ENCODE measurements at regions not wholly inside any gene's neighbourhood (a gene's known extent, or its start where the extent isn't known, plus 50 kb on each side); places are given as distances from the start of the nearest gene placed in this dataset.

DNA sequence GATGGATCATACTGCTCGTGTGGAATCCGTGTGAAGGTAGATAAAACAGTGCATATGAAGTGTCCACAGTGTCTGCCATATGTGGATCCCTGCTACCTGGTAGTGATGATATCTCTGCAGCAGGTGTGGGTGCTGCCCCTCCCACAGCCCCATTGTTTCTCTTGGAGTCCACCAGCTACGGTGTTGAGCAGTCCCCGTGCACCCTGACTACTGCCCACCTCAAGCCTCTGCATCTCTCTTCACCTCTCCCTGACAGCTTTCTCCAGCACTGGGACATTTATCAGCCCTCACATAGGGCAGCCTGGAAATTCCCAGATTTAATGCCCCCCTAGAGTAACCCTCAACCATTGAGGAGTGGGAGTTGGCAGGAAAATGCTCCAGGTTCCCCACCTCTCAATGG is 244.7 kb downstream of the IRF8 start:
- DNase-seq, result no peak
- no peak overlapping the region for H3K27ac ChIP-seq (ENCODE audit: low read length)
- no peak for ATAC-seq

DNA sequence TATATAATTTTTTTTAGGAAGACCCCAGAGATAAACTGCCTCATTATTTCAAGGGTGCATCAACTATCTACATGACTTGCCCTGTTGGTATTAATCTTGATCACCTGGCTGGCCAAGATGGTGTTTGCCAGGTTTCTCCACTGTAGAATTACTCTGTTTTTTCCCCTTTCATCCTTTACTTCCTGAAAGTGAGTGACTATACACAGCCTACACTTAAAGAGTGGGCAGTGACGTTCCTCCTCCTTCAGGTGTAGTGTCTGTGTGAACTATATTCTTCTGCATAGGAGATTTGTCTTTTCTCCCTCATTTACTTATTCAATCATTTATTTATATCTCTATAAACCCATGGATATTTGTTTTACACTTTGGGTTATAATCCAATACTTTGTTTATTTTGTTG is 246.7 kb downstream of the IRF8 start:
- intact Hi-C loops (cut with DNase I), result no loop called here
- H3K27ac ChIP-seq (ENCODE audit: low read length), result no peak overlapping the region
- no peak for DNase-seq
- H3K9me3 ChIP-seq (ENCODE audit: control insufficient read depth, low read length), result no peaks in the 10 kb centered on the region
- WGBS, result 51% methylated on average over 1 of the region's 1 CpG
- no peak for ATAC-seq
- no peaks in the 10 kb centered on the region for H3K4me1 ChIP-seq (ENCODE audit: control insufficient read depth, insufficient read depth, low read length)
- H3K4me3 ChIP-seq (ENCODE audit: low read length), result no peak overlapping the region
- no peaks in the 10 kb centered on the region for H3K27me3 ChIP-seq (ENCODE audit: control insufficient read depth, insufficient read depth)

More for the DNA sequence above, 244.7 kb downstream of the IRF8 start:
- H3K4me3 ChIP-seq (ENCODE audit: low read length), result no peak overlapping the region
- intact Hi-C loops (cut with DNase I), result no loop called here
- no peaks in the 10 kb centered on the region for H3K27me3 ChIP-seq (ENCODE audit: control insufficient read depth, insufficient read depth)
- WGBS, result 85% methylated on average over 4 of the region's 4 CpGs
- no peaks in the 10 kb centered on the region for H3K4me1 ChIP-seq (ENCODE audit: control insufficient read depth, insufficient read depth, low read length)
- no peaks in the 10 kb centered on the region for H3K9me3 ChIP-seq (ENCODE audit: control insufficient read depth, low read length)

DNA sequence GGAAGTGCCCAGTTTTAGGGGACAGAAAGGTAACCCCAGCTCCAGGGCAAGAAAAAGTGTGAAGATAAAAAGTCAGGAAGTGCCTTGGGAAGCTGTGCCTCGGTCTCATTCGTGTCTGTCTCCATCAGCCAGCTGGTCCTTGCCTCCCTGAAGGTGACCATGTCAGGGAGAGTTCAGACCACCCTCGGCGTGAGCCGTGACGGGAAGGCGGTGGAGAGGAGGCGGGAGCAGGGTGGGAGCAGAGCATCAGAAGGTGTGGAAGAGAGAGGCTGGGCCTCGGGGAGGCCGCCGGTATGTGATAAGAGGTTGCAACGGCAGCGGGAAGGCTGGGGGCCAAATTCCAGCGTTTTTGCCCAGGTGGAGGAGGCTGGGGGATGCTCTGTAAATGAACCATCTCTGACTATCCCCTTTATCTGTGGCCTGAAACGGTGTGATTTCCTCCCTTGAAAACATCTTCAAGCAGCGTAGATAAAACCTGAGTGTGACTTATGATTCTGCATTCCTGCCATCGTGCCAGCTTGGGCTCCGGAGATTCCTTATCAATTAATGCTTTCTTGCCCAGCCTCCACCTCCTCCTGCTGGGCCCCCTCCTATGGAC is 251.8 kb downstream of the IRF8 start:
- Histone ChIP-seq H3K4me1 (ENCODE audit: control insufficient read depth, insufficient read depth, low read length) (no peaks in the 10 kb centered on the region), H3K27me3 (ENCODE audit: control insufficient read depth, insufficient read depth) (no peaks in the 10 kb centered on the region), H3K27ac (ENCODE audit: low read length) (no peak overlapping the region), H3K4me3 (ENCODE audit: low read length) (no peak overlapping the region), H3K9me3 (ENCODE audit: control insufficient read depth, low read length) (no peaks in the 10 kb centered on the region)
- 40% methylated on average over 18 of the region's 18 CpGs for WGBS
- intact Hi-C loops (cut with DNase I), result no loop called here
- no peak for DNase-seq
- no peak for ATAC-seq

DNA sequence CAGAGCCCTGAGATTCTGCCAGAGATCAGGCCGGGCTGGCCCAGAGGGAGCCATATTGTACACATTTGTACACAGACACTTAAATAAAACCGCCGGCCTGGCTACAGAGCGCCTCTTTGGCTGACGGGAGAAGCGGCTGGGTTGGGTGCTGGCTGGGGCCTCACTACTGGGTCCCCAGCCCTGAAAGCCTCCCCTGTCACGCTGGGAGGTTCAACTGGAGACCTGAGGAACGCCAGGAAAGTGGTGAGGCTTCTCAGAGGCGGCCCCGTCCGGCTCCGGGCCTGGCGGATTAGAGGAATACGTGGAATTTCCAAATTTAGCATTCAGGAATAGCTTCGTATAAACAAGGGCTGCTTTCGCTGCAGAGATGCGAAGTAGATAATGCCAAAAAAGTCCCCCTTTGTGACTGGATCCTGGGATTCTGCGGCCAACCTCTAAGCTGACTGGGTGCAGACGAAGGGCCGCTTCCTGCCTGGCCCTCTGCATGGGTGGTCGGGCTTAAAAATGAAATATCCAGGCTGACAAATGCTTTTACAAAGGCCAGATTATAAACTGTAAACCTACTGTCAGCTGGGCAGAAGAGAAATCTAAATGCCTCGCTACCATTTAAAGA is 252.4 kb downstream of the IRF8 start:
- Histone ChIP-seq H3K4me3 (ENCODE audit: low read length) (no peak overlapping the region), H3K27ac (ENCODE audit: low read length) (no peak overlapping the region), H3K4me1 (ENCODE audit: control insufficient read depth, insufficient read depth, low read length) (no peaks in the 10 kb centered on the region), H3K27me3 (ENCODE audit: control insufficient read depth, insufficient read depth) (no peaks in the 10 kb centered on the region), H3K9me3 (ENCODE audit: control insufficient read depth, low read length) (no peaks in the 10 kb centered on the region)
- WGBS, result 70% methylated on average over 22 of the region's 22 CpGs
- intact Hi-C loops (cut with DNase I), result no loop called here
- DNase-seq, result no peak
- no peak for ATAC-seq

DNA sequence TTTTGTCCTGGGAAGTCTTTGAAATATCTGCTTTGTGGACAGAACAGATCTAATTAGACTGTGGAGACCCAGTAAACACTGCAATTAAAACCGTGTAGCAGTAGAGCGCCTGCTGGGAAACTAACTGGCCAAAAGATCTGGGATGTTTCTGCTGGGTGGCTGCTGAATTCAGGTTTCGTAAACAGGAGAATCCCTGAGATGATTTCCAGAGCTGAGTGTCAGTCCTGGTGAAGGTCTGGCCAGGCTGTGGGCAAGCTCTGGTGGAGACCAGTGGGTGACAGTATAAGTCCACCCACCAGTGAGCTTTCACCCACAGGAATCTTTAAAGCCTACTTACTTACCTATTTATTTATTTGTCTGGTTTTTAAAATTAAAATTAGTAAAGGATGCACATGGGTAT is 257.2 kb downstream of the IRF8 start:
- Histone ChIP-seq H3K4me3 (ENCODE audit: low read length) (no peak overlapping the region), H3K27ac (ENCODE audit: low read length) (no peak overlapping the region), H3K4me1 (ENCODE audit: control insufficient read depth, insufficient read depth, low read length) (no peaks in the 10 kb centered on the region), H3K27me3 (ENCODE audit: control insufficient read depth, insufficient read depth) (no peaks in the 10 kb centered on the region), H3K9me3 (ENCODE audit: control insufficient read depth, low read length) (no peaks in the 10 kb centered on the region)
- 61% methylated on average over 3 of the region's 3 CpGs for WGBS
- DNase-seq (no peak), ATAC-seq (no peak)
- intact Hi-C loops (cut with DNase I), result no loop called here

DNA sequence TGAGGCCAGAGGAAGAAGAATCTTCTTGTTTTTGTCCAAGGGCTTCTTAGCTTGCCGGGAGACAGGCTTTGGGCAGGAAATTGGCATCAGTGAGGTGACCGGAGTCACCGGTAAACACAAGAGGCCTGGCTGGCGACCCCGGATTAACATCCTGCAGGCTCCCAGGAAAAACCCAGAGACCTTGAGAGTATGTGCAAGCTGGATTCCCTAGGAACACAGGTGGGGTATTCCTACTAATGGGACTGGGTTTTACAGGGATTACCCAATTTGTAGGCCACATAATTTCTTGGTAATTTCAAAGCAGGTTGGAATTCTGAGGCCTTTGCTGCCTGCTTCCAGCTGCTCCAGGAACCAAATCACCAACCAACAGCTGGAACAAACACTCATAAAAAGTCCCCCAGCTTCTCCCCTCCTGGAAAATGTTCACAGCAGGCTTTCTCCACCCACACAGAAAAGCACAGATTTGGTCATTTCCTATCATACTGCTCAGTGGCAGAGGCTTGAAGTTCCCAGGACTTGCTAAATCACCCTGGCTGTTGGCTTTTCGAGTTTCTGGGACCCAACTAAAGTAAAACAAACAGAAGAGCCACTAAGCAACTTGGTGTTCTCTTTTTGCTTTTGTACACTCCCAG is 258.8 kb downstream of the IRF8 start:
- Histone ChIP-seq H3K9me3 (ENCODE audit: control insufficient read depth, low read length) (no peaks in the 10 kb centered on the region), H3K4me1 (ENCODE audit: control insufficient read depth, insufficient read depth, low read length) (no peaks in the 10 kb centered on the region), H3K27ac (ENCODE audit: low read length) (no peak overlapping the region), H3K4me3 (ENCODE audit: low read length) (no peak overlapping the region), H3K27me3 (ENCODE audit: control insufficient read depth, insufficient read depth) (no peaks in the 10 kb centered on the region)
- ATAC-seq (no peak), DNase-seq (no peak)
- 54% methylated on average over 6 of the region's 6 CpGs for WGBS
- intact Hi-C loops (cut with DNase I), result no loop called here

DNA sequence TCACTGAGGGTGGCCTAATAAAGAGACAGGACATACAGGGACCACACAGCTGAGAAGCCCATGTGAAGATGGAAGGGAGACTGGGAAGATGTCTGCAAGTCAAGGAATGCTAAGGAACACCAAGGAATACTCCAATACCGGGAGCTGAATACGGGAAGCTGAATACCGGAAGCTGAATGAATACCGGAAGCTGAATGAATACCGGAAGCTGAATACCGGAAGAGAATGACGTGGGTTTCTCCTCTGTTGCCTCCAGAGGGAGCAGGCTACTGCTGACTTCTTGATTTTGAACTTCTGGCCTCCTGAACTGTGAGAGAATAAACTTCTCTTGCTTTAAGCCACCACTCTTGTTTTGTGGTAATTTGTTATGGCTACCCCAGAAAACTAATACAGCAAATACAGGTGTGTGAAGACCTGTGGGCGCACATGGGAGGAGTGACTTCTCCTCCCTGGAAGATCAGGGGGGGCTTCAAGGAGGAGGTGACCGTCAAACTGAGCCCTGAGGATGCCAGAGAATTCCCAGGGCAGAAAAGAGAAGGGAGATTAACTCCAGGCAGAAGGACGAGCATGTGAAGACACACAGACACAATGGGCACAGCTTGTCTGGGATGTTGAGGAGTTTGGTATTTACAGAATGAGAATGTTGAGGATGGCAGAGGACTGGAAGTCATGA is 259.9 kb downstream of the IRF8 start:
- intact Hi-C loops (cut with DNase I), result no loop called here
- 56% methylated on average over 10 of the region's 10 CpGs for WGBS
- no peaks in the 10 kb centered on the region for H3K4me1 ChIP-seq (ENCODE audit: control insufficient read depth, insufficient read depth, low read length)
- H3K27ac ChIP-seq (ENCODE audit: low read length), result no peak overlapping the region
- H3K9me3 ChIP-seq (ENCODE audit: control insufficient read depth, low read length), result no peaks in the 10 kb centered on the region
- DNase-seq (no peak), ATAC-seq (no peak)
- H3K27me3 ChIP-seq (ENCODE audit: control insufficient read depth, insufficient read depth), result no peaks in the 10 kb centered on the region
- no peak overlapping the region for H3K4me3 ChIP-seq (ENCODE audit: low read length)

DNA sequence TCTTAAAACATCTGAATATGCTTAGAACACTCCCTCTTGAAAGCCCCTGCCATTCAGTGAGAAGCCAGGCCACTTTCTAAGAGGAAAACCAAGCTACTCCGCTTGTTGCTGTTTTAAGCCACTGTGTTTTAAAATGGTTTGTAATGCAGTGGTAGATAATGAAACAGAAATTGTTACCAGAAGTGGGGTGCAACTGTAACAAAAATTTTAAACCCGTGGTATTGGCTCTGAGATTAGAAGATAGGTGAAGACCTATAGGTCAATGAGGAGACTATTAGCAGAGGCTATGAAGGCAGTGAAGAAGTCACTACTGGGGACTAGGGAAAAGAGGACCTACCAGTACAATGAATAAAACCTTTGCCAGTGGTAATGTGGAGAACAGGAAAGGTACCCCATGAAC is 266.5 kb downstream of the IRF8 start:
- no peaks in the 10 kb centered on the region for H3K27me3 ChIP-seq (ENCODE audit: control insufficient read depth, insufficient read depth)
- H3K9me3 ChIP-seq (ENCODE audit: control insufficient read depth, low read length), result no peaks in the 10 kb centered on the region
- H3K4me1 ChIP-seq (ENCODE audit: control insufficient read depth, insufficient read depth, low read length), result no peaks in the 10 kb centered on the region
- ATAC-seq, result no peak
- intact Hi-C loops (cut with DNase I), result no loop called here
- no peak overlapping the region for H3K27ac ChIP-seq (ENCODE audit: low read length)
- no peak for DNase-seq
- 61% methylated on average over 2 of the region's 2 CpGs for WGBS
- no peak overlapping the region for H3K4me3 ChIP-seq (ENCODE audit: low read length)

DNA sequence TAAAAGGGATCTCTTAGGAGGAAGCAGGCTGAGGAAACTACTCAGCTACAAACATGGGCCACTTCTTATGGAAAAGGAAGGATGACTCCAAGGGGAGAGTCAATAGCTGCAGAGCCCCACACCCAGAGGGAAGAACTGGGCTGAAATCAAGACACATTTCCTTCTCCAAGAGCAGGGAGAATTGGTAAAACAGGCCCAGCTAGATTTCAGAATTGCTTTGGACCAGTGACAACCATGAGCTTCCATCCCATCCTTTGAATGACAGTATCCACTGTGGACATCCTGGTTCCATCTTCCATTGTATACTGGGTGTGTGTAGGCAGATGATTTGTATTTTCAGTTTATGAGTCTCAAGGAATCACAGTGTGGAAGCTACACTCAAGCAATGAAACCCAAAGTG is 267.5 kb downstream of the IRF8 start:
- intact Hi-C loops (cut with DNase I), result no loop called here
- no peak overlapping the region for H3K27ac ChIP-seq (ENCODE audit: low read length)
- no peak for ATAC-seq

DNA sequence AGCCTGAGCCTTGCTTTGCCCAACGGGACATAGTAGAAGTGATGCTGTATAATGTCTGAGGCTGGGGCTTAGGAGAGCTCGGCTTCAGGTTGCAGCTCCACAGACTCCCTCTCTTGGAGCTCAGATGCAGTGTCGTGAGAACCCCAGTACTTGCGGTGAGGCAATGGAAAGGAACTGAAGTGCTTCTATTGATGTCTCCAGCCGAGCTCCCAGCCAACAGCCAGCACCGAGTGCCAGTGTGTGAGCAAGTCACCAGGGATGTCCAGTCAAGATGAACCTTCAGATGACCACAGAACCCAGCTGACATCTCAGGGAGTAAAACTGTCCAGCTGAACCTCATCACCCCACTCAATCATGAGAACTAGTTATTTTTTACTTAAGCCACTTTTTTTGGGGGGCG is 268.1 kb downstream of the IRF8 start:
- no peaks in the 10 kb centered on the region for H3K9me3 ChIP-seq (ENCODE audit: control insufficient read depth, low read length)
- no peak overlapping the region for H3K27ac ChIP-seq (ENCODE audit: low read length)
- DNase-seq (no peak), ATAC-seq (no peak)
- H3K27me3 ChIP-seq (ENCODE audit: control insufficient read depth, insufficient read depth), result no peaks in the 10 kb centered on the region
- no peak overlapping the region for H3K4me3 ChIP-seq (ENCODE audit: low read length)
- intact Hi-C loops (cut with DNase I), result no loop called here
- H3K4me1 ChIP-seq (ENCODE audit: control insufficient read depth, insufficient read depth, low read length), result no peaks in the 10 kb centered on the region
- WGBS, result 81% methylated on average over 7 of the region's 7 CpGs

More for the DNA sequence above, 267.5 kb downstream of the IRF8 start:
- Histone ChIP-seq H3K27me3 (ENCODE audit: control insufficient read depth, insufficient read depth) (no peaks in the 10 kb centered on the region), H3K9me3 (ENCODE audit: control insufficient read depth, low read length) (no peaks in the 10 kb centered on the region), H3K4me1 (ENCODE audit: control insufficient read depth, insufficient read depth, low read length) (no peaks in the 10 kb centered on the region), H3K4me3 (ENCODE audit: low read length) (no peak overlapping the region)
- DNase-seq, result no peak

DNA sequence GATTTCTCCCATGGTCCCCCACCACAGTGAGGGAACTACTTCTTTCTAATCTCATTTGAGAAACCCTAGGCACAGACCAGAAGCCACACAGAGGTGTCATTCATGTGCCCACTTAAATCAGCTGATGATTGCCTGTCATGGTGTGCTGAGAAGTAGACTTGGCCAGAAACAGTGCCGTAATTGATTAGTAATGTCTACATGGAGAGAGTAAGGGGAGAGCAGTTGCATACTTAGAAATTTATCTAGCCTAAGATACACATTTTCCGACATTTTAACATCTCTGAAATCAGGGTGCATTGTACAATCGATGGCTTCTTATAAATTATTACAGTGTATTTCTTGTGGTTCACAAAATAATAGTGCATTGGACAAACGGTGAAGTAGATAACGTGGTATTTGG is 271.8 kb downstream of the IRF8 start:
- WGBS, result 82% methylated on average over 5 of the region's 5 CpGs
- no peaks in the 10 kb centered on the region for H3K4me1 ChIP-seq (ENCODE audit: control insufficient read depth, insufficient read depth, low read length)
- no peak for DNase-seq
- no peak overlapping the region for H3K4me3 ChIP-seq (ENCODE audit: low read length)
- intact Hi-C loops (cut with DNase I), result no loop called here
- H3K27ac ChIP-seq (ENCODE audit: low read length), result no peak overlapping the region
- no peak for ATAC-seq
- H3K9me3 ChIP-seq (ENCODE audit: control insufficient read depth, low read length), result peaks cover 4% of the 10 kb centered on the region
- no peaks in the 10 kb centered on the region for H3K27me3 ChIP-seq (ENCODE audit: control insufficient read depth, insufficient read depth)

Data from right cardiac atrium (tissue), 5 donors.